Mesenchymal stem cell (in vitro differentiated cells and primary cell): ENCODE measurements at regions not wholly inside any gene's neighbourhood (a gene's known extent, or its start where the extent isn't known, plus 50 kb on each side); places are given as distances from the start of the nearest gene placed in this dataset. TPM values are rescaled to one million over a fixed set of nuclear protein-coding genes. Genes with fewer than 3 reads are reported as not detected.

Source experiments
- small RNA-seq: library from polyadenylated mRNA; stranded (forward); fragments of <200 nt; extraction: miRNeasy Mini kit (QIAGEN cat#:217004); gene quantifications from one replicate; pipeline ENCODE3, GENCODE V24; 2013; ENCODE audit warnings: low read depth

Small RNAs in the stretch of these regions (small RNA-seq; reads per million reads assigned to genes)
- not detected for gene RNU6-965P
